SKM-1 treated with dmso at 0.1 percent for 144 hours (cell line): ENCODE measurements at regions not wholly inside any gene's neighbourhood (a gene's known extent, or its start where the extent isn't known, plus 50 kb on each side); places are given as distances from the start of the nearest gene placed in this dataset.
"Not testable (repeated sequence)": the region's sequence is repeated elsewhere in the genome, so short reads cannot be mapped to it uniquely, and the experiment has no call there.

Experiments used
- DNase-seq: peaks from one replicate; lab custom pipeline; 2025; ENCODE audit not compliant: unreplicated experiment; lab: John Stamatoyannopoulos, UW

DNA sequence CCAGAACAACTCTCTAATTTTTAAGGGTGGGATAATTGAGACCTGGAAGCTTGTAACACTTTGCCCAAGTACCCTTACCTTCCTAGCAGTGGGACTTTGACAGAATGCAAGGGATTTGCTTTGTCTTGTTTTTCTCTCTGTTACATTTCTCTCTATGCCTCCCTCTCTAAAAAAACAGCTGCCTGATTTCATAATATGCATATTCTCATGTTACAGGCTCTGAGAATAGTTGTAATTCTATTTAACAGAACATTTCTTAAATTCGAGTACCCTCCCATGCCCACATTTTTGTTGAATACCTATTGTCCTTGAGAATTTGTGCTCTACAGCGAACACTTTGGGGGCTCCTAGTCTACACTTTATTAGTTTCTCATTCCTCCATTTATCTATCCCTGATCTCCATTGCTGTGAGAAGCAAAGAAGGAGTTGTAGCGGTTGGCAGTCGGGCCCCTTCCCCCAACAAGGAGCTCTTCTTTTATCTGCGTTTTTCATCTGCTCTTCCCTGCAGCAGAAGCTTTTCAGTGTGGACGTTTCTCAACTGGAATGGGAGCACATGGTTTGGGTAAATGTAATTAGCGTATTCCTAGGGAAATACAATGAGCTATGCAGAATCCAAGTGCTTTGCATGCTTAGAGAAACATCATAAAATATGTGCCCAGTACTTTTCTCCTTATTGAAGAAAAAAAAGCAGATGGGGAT, 117.7 kb upstream of the CCDC90B start:
- no peak for DNase-seq

- DNase-seq, result peak; percentile 59
Measured at GRCh38 chr11:83401506-83402225, 115.5 kb upstream of the CCDC90B start.

GRCh38 chr11:83394331-83394730, 108.2 kb upstream of the CCDC90B start:
- DNase-seq, result no peak

DNA sequence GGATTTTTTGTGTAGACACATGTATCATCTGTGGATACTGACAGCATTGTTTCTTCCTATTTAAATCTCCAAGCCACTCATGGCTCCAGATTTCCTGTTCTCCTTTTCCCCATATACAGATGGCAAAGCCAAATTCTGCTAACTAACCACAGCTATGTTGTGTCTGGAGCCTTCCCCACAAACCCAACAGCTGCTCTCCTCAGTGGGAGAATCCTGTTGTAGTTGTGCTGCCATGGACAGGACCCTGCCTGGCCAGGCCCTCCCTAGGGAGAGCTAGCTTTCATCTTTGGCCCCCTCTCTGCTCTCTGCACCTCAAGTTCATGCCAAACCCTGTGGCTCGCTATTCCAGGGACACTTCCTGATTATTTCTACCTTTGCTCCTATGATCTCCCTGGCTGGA, 106.4 kb upstream of the CCDC90B start:
- no peak for DNase-seq

DNA sequence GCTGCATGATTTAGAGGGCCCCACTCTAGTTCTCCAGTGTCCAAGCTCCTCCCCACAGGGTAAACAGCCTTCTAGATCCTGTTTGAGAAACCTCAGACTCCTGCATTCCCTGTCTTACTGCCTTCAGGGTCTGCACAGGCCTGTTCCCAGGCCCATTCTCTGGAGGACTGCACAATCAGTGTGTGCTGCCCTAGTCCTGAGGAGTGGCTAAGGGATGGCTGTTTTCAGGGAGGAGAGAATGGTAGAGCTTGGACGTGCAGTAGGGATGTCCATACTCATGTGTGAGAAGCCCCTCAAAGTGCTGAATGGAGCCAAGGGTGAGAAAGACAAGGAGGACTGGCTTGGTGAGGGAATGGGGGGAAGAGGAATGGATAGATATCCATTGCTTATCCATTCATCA, 103.8 kb upstream of the CCDC90B start:
- no peak for DNase-seq

GRCh38 chr11:83383838-83384237, 97.7 kb upstream of the CCDC90B start:
- not testable (repeated sequence) for DNase-seq

DNA sequence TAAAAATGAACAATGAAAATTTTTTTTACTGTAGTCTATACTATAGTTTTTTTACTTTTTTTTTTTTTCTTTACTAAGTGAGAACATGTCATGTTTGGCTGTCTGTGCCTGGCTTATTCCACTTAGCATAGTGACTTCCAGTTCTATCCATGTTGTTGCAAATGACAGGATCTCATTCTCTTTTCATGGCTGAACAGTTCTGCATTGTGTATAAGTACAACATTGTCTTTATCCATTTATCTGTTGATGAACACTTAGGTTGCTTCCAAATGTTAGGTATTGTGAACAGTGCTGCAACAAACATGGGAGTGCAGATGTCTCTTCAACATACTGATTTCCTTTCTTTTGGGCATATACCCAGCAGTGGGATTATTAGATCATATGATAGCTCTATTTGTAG, 88.1 kb upstream of the CCDC90B start:
- no peak for DNase-seq

DNA sequence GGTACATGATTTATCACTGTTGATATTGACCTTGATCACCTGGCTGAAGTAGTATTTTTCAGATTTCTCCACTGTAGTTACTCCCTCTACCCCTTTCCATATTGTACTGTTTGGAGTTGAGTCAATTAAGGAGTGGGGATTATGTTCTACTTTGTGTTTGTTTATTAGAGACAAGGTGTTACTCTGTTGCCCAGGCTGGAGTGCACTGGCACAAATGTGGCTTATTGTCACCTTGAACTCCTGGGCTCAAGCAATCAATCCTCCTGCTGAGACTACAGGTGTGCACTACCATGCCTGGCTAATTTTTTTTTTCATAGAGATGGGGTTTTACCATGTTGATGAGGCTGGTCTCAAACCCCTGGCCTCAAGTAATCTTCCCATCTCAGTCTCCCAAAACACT, 85.3 kb upstream of the CCDC90B start:
- DNase-seq, result no peak

- DNase-seq, result no peak
Measured at GRCh38 chr11:83367745-83368144, 81.6 kb upstream of the CCDC90B start.

DNA sequence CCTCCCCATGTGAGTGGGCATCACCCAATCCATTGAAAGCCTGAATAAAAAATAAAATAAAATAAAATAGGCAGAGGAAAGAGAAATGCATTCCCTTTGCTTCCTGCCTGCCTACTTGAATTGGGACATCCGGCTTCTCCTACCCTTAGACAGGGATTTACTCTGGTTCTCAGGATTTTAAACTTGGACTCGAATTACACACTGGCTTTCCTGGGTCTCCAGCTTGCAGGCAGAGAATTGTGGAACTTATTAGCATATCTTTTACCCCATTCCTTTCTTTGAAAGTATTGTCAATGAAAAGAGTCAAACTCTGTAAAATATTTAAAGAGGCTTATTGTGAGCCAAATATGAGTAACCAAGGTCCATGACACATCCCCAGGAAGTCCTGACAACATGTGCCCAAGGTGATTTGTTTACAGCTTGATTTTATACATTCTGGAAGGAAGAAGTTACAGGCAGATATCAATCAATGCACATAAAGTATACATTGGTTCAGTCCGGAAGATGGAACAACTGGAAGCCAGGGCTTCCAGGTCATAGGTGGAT, 78.4 kb upstream of the CCDC90B start:
- DNase-seq, result no peak

DNA sequence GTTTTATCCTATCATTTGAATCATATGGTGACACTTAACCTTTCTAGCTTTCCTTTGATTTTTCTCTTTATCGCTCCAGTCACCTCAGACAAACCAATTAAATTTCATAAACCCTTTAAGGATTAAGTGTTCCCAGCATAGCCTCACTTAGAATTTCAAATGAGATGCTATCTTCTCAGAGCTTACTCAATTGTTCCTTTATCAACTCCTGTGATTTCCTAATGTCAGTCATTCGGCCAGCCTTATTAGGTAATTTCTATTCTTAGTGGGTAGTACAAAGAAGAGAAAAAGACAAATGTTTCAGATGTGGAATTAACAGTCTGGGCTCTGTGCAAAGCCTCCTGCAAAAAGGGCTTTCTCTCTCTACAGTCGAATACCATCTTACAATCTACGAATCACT, 77.1 kb upstream of the CCDC90B start:
- DNase-seq, result no peak

- no peak for DNase-seq
Measured at GRCh38 chr11:83361831-83362230, 75.7 kb upstream of the CCDC90B start.

GRCh38 chr11:83355391-83355790, 69.2 kb upstream of the CCDC90B start:
- DNase-seq, result no peak

- no peak for DNase-seq
Measured at GRCh38 chr11:83350187-83350586, 64.0 kb upstream of the CCDC90B start.

GRCh38 chr11:83349296-83349695, 63.1 kb upstream of the CCDC90B start:
- DNase-seq, result no peak

DNA sequence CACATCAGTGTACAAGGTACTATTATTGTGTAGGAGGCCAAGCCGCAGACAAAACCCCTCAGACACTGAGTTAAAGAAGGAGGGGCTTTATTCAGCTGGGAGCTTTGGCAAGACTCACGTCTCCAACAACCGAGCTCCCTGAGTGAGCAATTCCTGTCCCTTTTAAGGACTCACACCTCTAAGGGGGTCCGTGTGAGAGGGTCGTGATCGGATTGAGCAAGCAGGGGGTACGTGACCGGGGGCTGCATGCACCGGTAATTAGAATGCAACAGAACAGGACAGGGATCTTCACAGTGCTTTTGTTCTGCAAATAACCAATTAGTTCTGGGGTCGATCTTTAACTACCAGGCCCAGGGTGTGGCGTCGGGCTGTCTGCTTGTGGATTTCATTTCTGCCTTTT, 60.5 kb upstream of the CCDC90B start:
- not testable (repeated sequence) for DNase-seq

DNA sequence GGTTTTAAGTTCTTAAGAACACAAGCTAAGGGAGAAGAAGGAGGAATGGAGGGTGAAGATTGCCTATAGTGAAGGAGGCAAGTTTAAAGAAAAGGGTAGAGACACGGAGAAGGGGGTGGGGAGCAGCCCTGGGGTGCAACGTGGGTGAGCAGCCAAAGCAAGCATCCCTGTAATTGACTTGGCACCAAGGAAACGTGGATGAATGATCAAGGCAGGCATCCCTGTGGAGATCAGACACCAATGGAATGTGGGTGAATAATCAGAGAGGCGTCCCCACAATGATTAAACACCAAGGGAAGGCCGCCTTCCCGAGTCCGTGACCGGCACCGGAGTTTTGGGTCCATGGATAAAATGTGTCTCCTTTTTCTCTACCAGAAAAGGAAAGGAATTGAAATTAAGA, 58.4 kb upstream of the CCDC90B start:
- not testable (repeated sequence) for DNase-seq

GRCh38 chr11:83336993-83337392, 50.8 kb upstream of the CCDC90B start:
- DNase-seq, result no peak
